SJCRH30 (cell line): ENCODE measurements at regions not wholly inside any gene's neighbourhood (a gene's known extent, or its start where the extent isn't known, plus 50 kb on each side); places are given as distances from the start of the nearest gene placed in this dataset.
"Not testable (repeated sequence)": the region's sequence is repeated elsewhere in the genome, so short reads cannot be mapped to it uniquely, and the experiment has no call there.

ENCODE experiments used
- DNase-seq, 2 experiments: peaks; one replicate each; pipeline ENCODE4 v3.0.0-alpha.2; 2015 to 2020
- H3K27ac ChIP-seq: fragments of 250-450 bp; sonication (Bioruptor Pico); 2 replicates; pipeline ENCODE4 v1.5.1; 2020; ENCODE audit warnings: mild to moderate bottlenecking, moderate library complexity
- H3K27me3 ChIP-seq: fragments of 250-450 bp; sonication (Bioruptor Pico); 2 replicates; pipeline ENCODE4 v1.5.1; 2020; ENCODE audit warnings: mild to moderate bottlenecking, moderate library complexity
- H3K36me3 ChIP-seq: fragments of 250-450 bp; sonication (Bioruptor Pico); 2 replicates; pipeline ENCODE4 v1.5.1; 2020; ENCODE audit warnings: mild to moderate bottlenecking, moderate library complexity
- H3K4me1 ChIP-seq: fragments of 250-450 bp; sonication (Bioruptor Pico); 2 replicates; pipeline ENCODE4 v1.5.1; 2020; ENCODE audit warnings: mild to moderate bottlenecking, moderate library complexity
- H3K4me3 ChIP-seq: fragments of 250-450 bp; sonication (Bioruptor Pico); 2 replicates; pipeline ENCODE4 v1.5.1; 2020; ENCODE audit warnings: mild to moderate bottlenecking, moderate library complexity
- H3K9me3 ChIP-seq: fragments of 250-450 bp; sonication (Bioruptor Pico); replicated peaks from 2 replicates; pipeline ENCODE4 v1.5.1; 2020; ENCODE audit warnings: mild to moderate bottlenecking, moderate library complexity

DNA sequence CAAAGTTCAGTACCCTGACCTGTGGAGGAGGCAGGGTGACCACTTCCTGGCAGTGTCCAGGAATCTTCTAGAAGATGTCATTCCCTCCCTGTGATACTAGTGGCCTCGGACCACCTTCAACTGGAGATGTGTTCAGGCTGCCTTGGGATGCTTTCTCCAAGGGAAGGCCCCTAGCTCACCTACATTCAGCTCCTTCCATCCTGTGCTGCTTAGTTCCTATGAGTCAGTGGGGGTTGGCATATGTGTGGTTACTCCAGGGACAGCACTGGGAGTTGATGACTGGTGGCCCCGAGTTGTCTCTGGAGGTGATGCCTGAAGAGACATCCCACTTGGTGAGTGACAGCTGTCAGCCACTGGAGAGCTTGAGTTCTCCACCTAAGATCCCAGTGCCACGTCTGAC, 81.8 kb upstream of the OR9Q1 start:
- Histone ChIP-seq H3K27me3 (no peaks in the 10 kb centered on the region), H3K36me3 (no peaks in the 10 kb centered on the region), H3K27ac (no peak overlapping the region), H3K4me1 (no peaks in the 10 kb centered on the region), H3K9me3 (no peaks in the 10 kb centered on the region), H3K4me3 (no peak overlapping the region)
- DNase-seq: no peak

DNA sequence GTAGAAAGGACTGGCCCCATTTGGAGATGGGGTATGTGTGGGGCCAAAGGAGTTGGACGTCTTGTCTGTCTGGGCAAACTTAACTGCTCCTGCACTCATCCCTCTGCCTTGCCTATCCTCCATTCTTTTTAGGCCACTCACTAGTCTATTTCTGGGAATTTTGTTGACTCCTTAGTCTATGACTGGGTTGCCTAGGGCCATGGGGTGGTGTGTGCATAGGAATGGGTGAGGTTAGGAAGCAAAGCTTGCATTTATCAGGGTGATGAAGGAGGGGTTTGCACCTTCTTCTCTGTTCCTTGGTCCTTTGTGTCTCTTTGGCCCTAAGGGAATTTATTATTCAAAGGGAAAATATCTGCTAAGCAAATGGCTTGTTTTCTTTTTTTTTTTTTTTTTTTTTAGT, 80.9 kb upstream of the OR9Q1 start:
- Histone ChIP-seq H3K27me3 (no peaks in the 10 kb centered on the region), H3K27ac (no peak overlapping the region), H3K4me3 (no peak overlapping the region), H3K4me1 (no peaks in the 10 kb centered on the region), H3K9me3 (no peaks in the 10 kb centered on the region), H3K36me3 (no peaks in the 10 kb centered on the region)
- no peak for DNase-seq

DNA sequence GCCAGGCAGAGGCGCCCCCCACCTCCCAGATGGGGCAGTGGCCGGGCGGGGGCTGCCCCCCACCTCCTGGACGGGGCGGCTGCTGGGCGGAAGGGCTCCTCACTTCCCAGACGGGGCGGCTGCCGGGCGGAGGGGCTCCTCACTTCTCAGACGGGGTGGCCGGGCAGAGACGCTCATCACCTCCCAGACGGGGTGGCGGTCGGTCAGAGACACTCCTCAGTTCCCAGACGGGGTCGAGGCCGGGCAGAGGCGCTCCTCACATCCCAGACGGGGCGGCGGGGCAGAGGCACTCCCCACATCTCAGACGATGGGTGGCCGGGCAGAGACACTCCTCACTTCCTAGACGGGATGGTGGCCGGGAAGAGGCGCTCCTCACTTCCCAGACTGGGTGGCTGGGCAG, 79.9 kb upstream of the OR9Q1 start:
- DNase-seq, H3K27me3 ChIP-seq, H3K27ac ChIP-seq, H3K36me3 ChIP-seq, H3K9me3 ChIP-seq, H3K4me3 ChIP-seq, H3K4me1 ChIP-seq: not testable (repeated sequence)

DNA sequence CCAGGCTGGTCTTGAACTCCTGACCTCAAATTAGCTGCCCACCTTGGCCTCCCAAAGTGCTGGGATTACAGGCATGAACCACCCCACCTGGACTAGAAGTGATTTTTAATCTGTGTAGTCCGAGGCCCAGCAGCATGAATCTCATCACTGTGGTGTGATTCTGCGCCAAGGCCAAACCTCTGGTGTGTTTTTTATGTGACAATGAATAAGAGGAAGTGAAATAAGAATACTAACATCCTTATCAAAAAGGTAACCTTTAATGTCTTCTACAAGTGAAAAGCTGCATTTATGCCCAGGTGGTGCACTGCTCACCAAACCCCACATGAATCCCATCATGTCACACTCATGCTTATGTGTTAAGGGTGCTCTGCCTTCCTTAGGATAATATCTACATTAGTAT, 77.1 kb upstream of the OR9Q1 start:
- no peak for DNase-seq
- Histone ChIP-seq H3K4me1 (no peaks in the 10 kb centered on the region), H3K27ac (no peak overlapping the region), H3K36me3 (no peaks in the 10 kb centered on the region), H3K4me3 (no peak overlapping the region), H3K27me3 (no peaks in the 10 kb centered on the region), H3K9me3 (no peaks in the 10 kb centered on the region; the same call in 1 of the 2 replicates)

GRCh38 chr11:57964660-57965059, 59.0 kb upstream of the OR9Q1 start:
- Histone ChIP-seq H3K27me3 (0 out of 2 replicates have a peak, but pooled peaks cover 4% of the 10 kb centered on the region), H3K4me3 (no peak overlapping the region), H3K9me3 (no peaks in the 10 kb centered on the region), H3K36me3 (no peaks in the 10 kb centered on the region), H3K27ac (no peak overlapping the region), H3K4me1 (no peaks in the 10 kb centered on the region)
- DNase-seq: no peak

DNA sequence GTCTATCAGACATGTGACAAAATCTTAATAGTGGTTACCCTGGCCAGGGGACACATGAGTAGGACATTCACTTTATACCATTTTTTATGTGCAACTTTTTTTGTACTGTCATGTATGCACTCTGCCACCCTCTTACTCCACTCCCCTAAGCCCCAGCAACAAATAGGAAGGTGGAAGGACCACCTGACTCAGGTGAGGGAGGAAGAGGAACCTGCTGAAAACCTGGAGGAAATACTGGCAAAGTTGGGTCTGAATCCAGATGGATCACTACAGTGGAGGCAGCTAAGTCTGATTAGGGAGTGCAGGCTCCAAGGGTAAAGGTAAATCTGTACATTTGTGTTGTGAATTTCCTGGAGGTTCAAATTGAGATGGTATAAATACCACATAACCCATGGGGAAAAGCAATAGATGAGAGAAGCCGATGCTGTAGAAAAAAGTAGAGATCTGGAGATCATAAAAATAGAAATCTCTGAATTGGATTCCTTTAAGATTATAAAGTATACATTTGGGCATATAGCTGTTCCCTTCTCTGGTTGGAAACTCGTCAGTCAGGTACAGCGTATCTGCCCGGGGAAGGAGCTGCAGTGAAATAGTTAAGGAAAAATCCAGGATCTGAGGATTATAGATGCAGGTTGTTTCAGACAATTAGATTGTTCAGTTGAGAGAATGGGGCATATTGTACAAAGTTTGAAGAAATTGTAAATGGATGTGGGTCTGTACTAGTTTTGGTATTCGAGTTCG, 52.2 kb upstream of the OR9Q1 start:
- Histone ChIP-seq H3K4me1 (peaks cover 27% of the 10 kb centered on the region), H3K9me3 (no peaks in the 10 kb centered on the region), H3K27me3 (no peaks in the 10 kb centered on the region), H3K4me3 (no peak overlapping the region), H3K27ac (no peak overlapping the region), H3K36me3 (no peaks in the 10 kb centered on the region)
- DNase-seq: no peak

DNA sequence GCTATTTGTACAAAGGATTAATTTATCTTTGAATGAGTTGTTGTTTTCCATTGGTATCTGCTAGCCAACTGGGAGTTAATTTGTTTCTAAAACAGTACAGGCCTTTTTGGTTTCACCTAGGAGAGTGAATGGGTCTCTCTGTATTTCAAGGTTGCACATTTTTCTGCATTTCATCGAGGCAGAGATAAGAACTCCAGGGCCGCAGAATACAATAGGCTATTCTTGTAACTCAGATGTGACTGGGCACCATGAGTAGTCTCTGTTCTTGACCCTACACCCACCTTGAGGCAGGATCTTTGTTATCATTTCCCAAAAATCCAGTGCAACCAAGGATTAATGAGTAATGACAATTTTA, 51.7 kb upstream of the OR9Q1 start:
- no peaks in the 10 kb centered on the region for H3K27me3 ChIP-seq
- no peaks in the 10 kb centered on the region for H3K9me3 ChIP-seq
- no peaks in the 10 kb centered on the region for H3K36me3 ChIP-seq
- no peak overlapping the region for H3K27ac ChIP-seq
- H3K4me3 ChIP-seq: no peak overlapping the region
- DNase-seq: no peak
- peaks cover 27% of the 10 kb centered on the region for H3K4me1 ChIP-seq
